Prostate gland (tissue), 2 donors: ENCODE measurements at regions not wholly inside any gene's neighbourhood (a gene's known extent, or its start where the extent isn't known, plus 50 kb on each side); places are given as distances from the start of the nearest gene placed in this dataset.

Experiments
- DNase-seq: peaks from one replicate; pipeline ENCODE4 v3.0.0-alpha.2; 2019; ENCODE audit warnings: low spot score
- H3K27ac ChIP-seq, 2 donors: fragments of 200-600 bp; sonication (generic); 2 replicates each; pipeline ENCODE4 v1.5.1; 2017 to 2019
- H3K27me3 ChIP-seq: fragments of 200-600 bp; sonication (generic); replicated peaks from 2 replicates; pipeline ENCODE4 v1.5.1; 2019; ENCODE audit not compliant: insufficient read depth
- H3K36me3 ChIP-seq, 2 donors: fragments of 200-600 bp; sonication (generic); 1 replicate in 1 of 2; 2 replicates in 1 of 2; pipeline versions ENCODE4 v1.5.1 to v1.8.1; 2017 to 2019
- H3K4me1 ChIP-seq: fragments of 200-600 bp; sonication (generic); replicated peaks from 2 replicates; pipeline ENCODE4 v1.5.1; 2019
- H3K4me3 ChIP-seq, 2 donors: fragments of 200-600 bp; sonication (generic); 2 replicates each; pipeline ENCODE4 v1.5.1; 2017 to 2019
- H3K9me3 ChIP-seq: fragments of 200-600 bp; sonication (generic); 2 replicates; pipeline ENCODE4 v1.5.1; 2017
- CTCF ChIP-seq, 4 experiments: fragments of 200-600 bp in 2 of 4; fragments of 450-650 bp in 2 of 4; sonication (generic) in 2 of 4; IDR thresholded peaks; 1 replicate in 3 of 4; 2 replicates in 1 of 4; pipeline ENCODE4 v1.5.1; 2016 to 2019; ENCODE audit warnings: antibody characterized with exemption in 4 of 4, mild to moderate bottlenecking in 2 of 4, moderate library complexity in 2 of 4
- POLR2A ChIP-seq: fragments of 450-650 bp; IDR thresholded peaks from one replicate; pipeline ENCODE4 v1.6.1; 2016; ENCODE audit warnings: antibody characterized with exemption, mild to moderate bottlenecking
- POLR2AphosphoS5 ChIP-seq: sonication (generic); formaldehyde crosslinking; IDR thresholded peaks from one replicate; pipeline ENCODE4 v1.6.1; 2017; ENCODE audit warnings: antibody characterized with exemption
- WGBS: methylation state at CpG from one replicate; pipeline ENCODE4 v1.1.5; 2018; 5-methylcytosine and 5-hydroxymethylcytosine counted together
- intact Hi-C: fragments of 100-400 bp; cut with DNase I; formaldehyde crosslinking; loops from one replicate; pipeline ENCODE4 v1.14.2; 2022

DNA sequence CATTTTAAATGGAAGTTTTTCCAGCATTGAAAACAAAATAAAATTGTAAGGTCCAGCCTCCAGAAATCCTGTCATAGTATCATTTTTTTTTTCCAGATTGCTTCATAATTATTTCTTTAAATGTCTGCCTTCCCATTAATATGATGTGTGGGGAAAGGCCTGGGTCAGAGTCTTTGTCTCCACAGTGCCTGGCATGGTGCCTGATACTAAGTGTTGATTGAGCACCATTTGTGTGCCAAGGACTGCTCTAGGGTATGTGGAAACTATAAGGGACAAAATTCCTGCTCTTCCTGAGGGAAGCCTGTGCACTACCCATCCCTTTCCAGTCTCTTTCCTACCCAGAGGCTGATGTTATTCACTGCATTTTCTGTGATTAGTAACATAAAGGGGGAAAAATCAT lies 53.1 kb upstream of the BEND4 start:
- H3K27me3 ChIP-seq: no peaks in the 10 kb centered on the region
- H3K4me3 ChIP-seq: no peak overlapping the region
- no peaks in the 10 kb centered on the region for H3K9me3 ChIP-seq
- H3K4me1 ChIP-seq: no peaks in the 10 kb centered on the region
- H3K27ac ChIP-seq: no peak overlapping the region
- DNase-seq: no peak
- intact Hi-C loops: no loop called here
- no peak for TF ChIP-seq POLR2A
- no peak for TF ChIP-seq POLR2AphosphoS5
- no peak for TF ChIP-seq CTCF (IDR thresholded peaks at IDR 0.05)
- H3K36me3 ChIP-seq: no peaks in the 10 kb centered on the region

GRCh38 chr4:42216664-42217063 lies 64.2 kb upstream of the BEND4 start:
- no peaks in the 10 kb centered on the region for H3K27me3 ChIP-seq
- intact Hi-C loops: no loop called here
- H3K27ac ChIP-seq: no peak overlapping the region
- WGBS: 17% methylated on average over 2 of the region's 2 CpGs
- no peaks in the 10 kb centered on the region for H3K9me3 ChIP-seq
- H3K4me1 ChIP-seq: no peaks in the 10 kb centered on the region
- no peak overlapping the region for H3K4me3 ChIP-seq
- TF ChIP-seq POLR2AphosphoS5 (peak; percentile 2), CTCF (IDR thresholded peaks at IDR 0.05) (no peak), POLR2A (no peak)
- no peaks in the 10 kb centered on the region for H3K36me3 ChIP-seq
- DNase-seq: peak; percentile 13

GRCh38 chr4:42225286-42225685 lies 72.8 kb upstream of the BEND4 start:
- H3K9me3 ChIP-seq: no peaks in the 10 kb centered on the region
- H3K27me3 ChIP-seq: no peaks in the 10 kb centered on the region
- intact Hi-C loops: no loop called here
- no peaks in the 10 kb centered on the region for H3K36me3 ChIP-seq
- DNase-seq: no peak
- H3K4me1 ChIP-seq: no peaks in the 10 kb centered on the region
- H3K27ac ChIP-seq: no peak overlapping the region
- TF ChIP-seq POLR2AphosphoS5: no peak
- TF ChIP-seq POLR2A: no peak
- no peak for TF ChIP-seq CTCF (IDR thresholded peaks at IDR 0.05)
- WGBS: 54% methylated on average over 1 of the region's 1 CpG
- no peak overlapping the region for H3K4me3 ChIP-seq

DNA sequence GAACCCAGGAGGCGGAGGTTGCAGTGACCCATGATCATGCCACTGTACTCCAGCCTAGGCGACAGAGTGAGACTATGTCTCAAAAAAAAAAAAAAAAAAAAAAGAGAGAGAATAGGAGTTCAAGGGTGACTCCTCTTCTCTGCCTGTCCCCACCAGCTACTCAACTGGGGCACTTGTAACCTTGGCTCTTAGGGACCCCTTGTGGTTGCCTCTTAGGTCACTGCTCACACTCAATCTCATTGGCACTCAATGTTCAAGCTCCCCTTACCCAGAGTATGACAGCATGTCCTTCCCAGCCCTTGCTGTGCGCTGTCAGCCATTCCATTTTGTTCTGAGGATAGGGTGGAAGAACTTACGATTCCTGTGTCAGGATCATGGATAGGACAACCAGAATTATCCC lies 82.4 kb upstream of the BEND4 start:
- no peak overlapping the region for H3K27ac ChIP-seq
- no peak overlapping the region for H3K4me3 ChIP-seq
- H3K27me3 ChIP-seq: no peaks in the 10 kb centered on the region
- intact Hi-C loops: no loop called here
- WGBS: 87% methylated on average over 4 of the region's 4 CpGs
- DNase-seq: no peak
- TF ChIP-seq POLR2A: no peak
- no peak for TF ChIP-seq CTCF (IDR thresholded peaks at IDR 0.05)
- TF ChIP-seq POLR2AphosphoS5: no peak
- H3K36me3 ChIP-seq: no peaks in the 10 kb centered on the region
- H3K9me3 ChIP-seq: no peaks in the 10 kb centered on the region
- no peaks in the 10 kb centered on the region for H3K4me1 ChIP-seq

DNA sequence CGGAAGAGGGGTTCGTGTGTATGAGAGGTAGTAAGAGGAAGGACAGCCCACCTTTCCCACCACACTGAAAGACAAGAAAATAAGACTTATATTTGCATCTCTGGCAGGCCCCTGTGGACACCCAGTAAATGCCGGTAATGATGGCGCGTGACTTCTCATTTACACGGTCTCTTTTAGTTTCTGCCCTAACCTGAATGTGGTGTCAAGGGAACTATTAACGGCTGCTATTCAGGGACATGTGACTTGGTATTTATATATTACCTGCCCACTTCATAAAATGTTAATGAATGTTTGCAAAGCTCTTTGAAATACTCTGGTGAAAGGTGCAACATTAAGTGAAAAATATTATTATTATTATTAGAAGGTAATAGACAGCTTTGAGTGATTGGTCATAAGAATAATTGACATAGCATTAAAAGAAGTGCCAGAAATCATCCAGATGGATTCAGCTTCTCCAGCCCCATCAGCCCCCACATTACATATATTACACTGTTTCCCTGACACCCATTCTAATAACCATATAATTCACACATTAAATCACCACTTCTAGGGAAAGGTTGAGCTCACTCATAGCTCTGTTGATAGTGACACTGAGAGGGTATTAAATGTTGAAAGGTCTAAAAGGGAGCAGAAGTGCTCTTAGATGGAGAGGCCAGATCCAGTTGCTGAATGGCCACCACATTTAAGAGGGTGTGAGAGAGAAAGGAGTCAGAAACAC lies 83.0 kb upstream of the BEND4 start:
- DNase-seq: no peak
- Histone ChIP-seq H3K4me3 (no peak overlapping the region), H3K27ac (no peak overlapping the region), H3K9me3 (no peaks in the 10 kb centered on the region), H3K27me3 (no peaks in the 10 kb centered on the region), H3K36me3 (no peaks in the 10 kb centered on the region), H3K4me1 (no peaks in the 10 kb centered on the region)
- 87% methylated on average over 7 of the region's 7 CpGs for WGBS
- intact Hi-C loops: no loop called here
- TF ChIP-seq CTCF (IDR thresholded peaks at IDR 0.05): no peak
- TF ChIP-seq POLR2A: no peak
- TF ChIP-seq POLR2AphosphoS5: no peak
